ENCODE measurements at regions not wholly inside any gene's neighbourhood (a gene's known extent, or its start where the extent isn't known, plus 50 kb on each side); places are given as distances from the start of the nearest gene placed in this dataset.

DNA sequence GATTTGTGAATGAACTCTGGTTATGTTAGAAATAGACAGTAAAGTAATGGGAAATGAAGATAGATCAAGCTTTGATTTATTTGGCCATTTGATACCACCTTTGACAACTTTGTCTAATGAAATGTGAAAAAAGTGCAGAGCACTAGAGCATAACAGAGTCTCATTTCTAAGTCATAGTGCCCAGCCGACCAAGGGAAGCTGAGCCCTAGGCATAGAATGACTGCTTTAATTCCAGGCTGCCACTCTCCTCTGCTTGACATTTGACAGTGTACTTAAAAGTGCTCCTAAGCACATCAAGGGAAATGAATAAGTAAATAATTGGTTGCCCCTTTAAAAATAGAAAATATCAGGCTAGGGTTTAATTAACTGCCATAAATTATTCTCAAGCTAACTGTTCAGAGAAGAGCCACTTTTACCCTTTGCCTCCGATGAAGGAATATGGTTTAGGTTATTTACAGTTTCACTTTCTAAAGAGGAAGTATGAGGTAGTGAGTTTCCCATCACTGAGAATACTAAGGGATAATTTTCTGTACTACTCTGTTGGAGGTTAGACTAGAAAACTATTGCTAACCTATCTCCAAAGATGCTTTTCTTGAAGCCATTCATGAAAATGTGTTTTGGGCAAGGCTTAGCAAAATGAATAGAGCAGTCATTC is 591.6 kb downstream of the REEP3 start:
- TF ChIP-seq EZH2 (IDR thresholded peaks at IDR 0.05) (no peak), CTCF (IDR thresholded peaks at IDR 0.05) (no peak)

Measured in neural progenitor cell (in vitro differentiated cells).